KMS-11 (cell line): ENCODE measurements at regions not wholly inside any gene's neighbourhood (a gene's known extent, or its start where the extent isn't known, plus 50 kb on each side); places are given as distances from the start of the nearest gene placed in this dataset.
A peak's percentile ranks its signal among the peaks of the same experiment; 100 is the strongest.
"Not testable (repeated sequence)": the region's sequence is repeated elsewhere in the genome, so short reads cannot be mapped to it uniquely, and the experiment has no call there.

Experiments
- H2AFZ ChIP-seq: fragments of 200-600 bp; sonication (generic); 2 replicates; pipeline ENCODE4 v1.6.1; 2016; ENCODE audit warnings: antibody characterized with exemption, mixed run types, low read depth
- H3K27ac ChIP-seq: fragments of 200-600 bp; sonication (generic); 2 replicates; pipeline ENCODE4 v1.6.1; 2016; ENCODE audit warnings: mild to moderate bottlenecking, mixed run types
- H3K27me3 ChIP-seq: fragments of 200-600 bp; sonication (generic); 2 replicates; pipeline ENCODE4 v1.6.1; 2017; ENCODE audit warnings: mild to moderate bottlenecking, low read depth, mixed run types, moderate library complexity; ENCODE audit not compliant: insufficient read depth
- H3K36me3 ChIP-seq: fragments of 200-600 bp; sonication (generic); 2 replicates; pipeline ENCODE4 v1.6.1; 2017; ENCODE audit warnings: mild to moderate bottlenecking, mixed run types; ENCODE audit not compliant: insufficient read depth
- H3K4me1 ChIP-seq: fragments of 200-600 bp; sonication (generic); 2 replicates; pipeline ENCODE4 v1.6.1; 2016; ENCODE audit warnings: mild to moderate bottlenecking, low read depth, mixed run types; ENCODE audit not compliant: poor library complexity, severe bottlenecking
- H3K4me2 ChIP-seq: fragments of 200-600 bp; sonication (generic); 2 replicates; pipeline ENCODE4 v1.7.0; 2016; ENCODE audit warnings: mild to moderate bottlenecking, mixed run types
- H3K4me3 ChIP-seq: fragments of 200-600 bp; sonication (generic); IDR thresholded peaks from 2 replicates; pipeline ENCODE4 v1.6.1; 2017; ENCODE audit warnings: low read depth, low read length, mixed read lengths; ENCODE audit not compliant: insufficient read depth
- H3K79me2 ChIP-seq: fragments of 200-600 bp; sonication (generic); 2 replicates; pipeline ENCODE4 v1.6.1; 2016; ENCODE audit warnings: low read depth, mixed run types; ENCODE audit not compliant: insufficient read depth
- H3K9ac ChIP-seq: fragments of 200-600 bp; sonication (generic); 2 replicates; pipeline ENCODE4 v1.6.1; 2016; ENCODE audit warnings: mild to moderate bottlenecking, mixed run types
- H4K20me1 ChIP-seq: fragments of 200-600 bp; sonication (generic); 2 replicates; pipeline ENCODE4 v1.6.1; 2016; ENCODE audit warnings: mild to moderate bottlenecking, mixed run types; ENCODE audit not compliant: insufficient read depth
- CTCF ChIP-seq: fragments of 200-600 bp; sonication (generic); conservative IDR thresholded peaks from 2 replicates; pipeline ENCODE4 v1.6.1; 2017; ENCODE audit warnings: low read depth, mild to moderate bottlenecking, antibody characterized with exemption, low read length, moderate library complexity, mixed read lengths

GRCh38 chr5:56666901-56667300 lies 148.4 kb upstream of the MAP3K1 start:
- H3K36me3 ChIP-seq, result no peaks in the 10 kb centered on the region
- no peak overlapping the region for H3K4me3 ChIP-seq
- H3K9ac ChIP-seq, result no peak overlapping the region
- peaks cover 65% of the 10 kb centered on the region for H3K4me1 ChIP-seq
- no peak for TF ChIP-seq CTCF
- no peak overlapping the region for H2AFZ ChIP-seq
- no peak overlapping the region for H3K27ac ChIP-seq
- H3K27me3 ChIP-seq, result no peaks in the 10 kb centered on the region
- no peak overlapping the region for H3K4me2 ChIP-seq
- H4K20me1 ChIP-seq, result no peaks in the 10 kb centered on the region
- H3K79me2 ChIP-seq, result no peaks in the 10 kb centered on the region

- H3K9ac ChIP-seq, H3K4me3 ChIP-seq, H3K79me2 ChIP-seq, H4K20me1 ChIP-seq, H3K36me3 ChIP-seq, H3K27ac ChIP-seq, H2AFZ ChIP-seq, H3K27me3 ChIP-seq: not testable (repeated sequence)
- peaks cover 52% of the 10 kb centered on the region for H3K4me1 ChIP-seq
- H3K4me2 ChIP-seq, result peak overlapping the region; percentile 33; the same call in 1 of the 2 replicates
Observed at GRCh38 chr5:56665117-56665516, 150.2 kb upstream of the MAP3K1 start.

- no peaks in the 10 kb centered on the region for H3K36me3 ChIP-seq
- no peaks in the 10 kb centered on the region for H3K27me3 ChIP-seq
- TF ChIP-seq CTCF, result no peak
- no peak overlapping the region for H3K4me3 ChIP-seq
- no peak overlapping the region for H3K27ac ChIP-seq
- no peak overlapping the region for H2AFZ ChIP-seq
- H3K4me1 ChIP-seq, result peaks cover 54% of the 10 kb centered on the region
- H3K4me2 ChIP-seq, result no peak overlapping the region
- H3K79me2 ChIP-seq, result no peaks in the 10 kb centered on the region
- no peaks in the 10 kb centered on the region for H4K20me1 ChIP-seq
- H3K9ac ChIP-seq, result no peak overlapping the region
Observed at GRCh38 chr5:56664025-56664424, 151.3 kb upstream of the MAP3K1 start.

GRCh38 chr5:56663523-56663922 lies 151.8 kb upstream of the MAP3K1 start:
- no peak overlapping the region for H3K27ac ChIP-seq

GRCh38 chr5:56662893-56663292 lies 152.5 kb upstream of the MAP3K1 start:
- H3K4me3 ChIP-seq, result no peak overlapping the region
- peaks cover 54% of the 10 kb centered on the region for H3K4me1 ChIP-seq
- H3K4me2 ChIP-seq, result no peak overlapping the region
- H3K9ac ChIP-seq, result no peak overlapping the region
- no peaks in the 10 kb centered on the region for H3K79me2 ChIP-seq
- no peaks in the 10 kb centered on the region for H3K27me3 ChIP-seq
- no peak overlapping the region for H2AFZ ChIP-seq
- no peak for TF ChIP-seq CTCF
- H4K20me1 ChIP-seq, result no peaks in the 10 kb centered on the region
- H3K36me3 ChIP-seq, result no peaks in the 10 kb centered on the region
- H3K27ac ChIP-seq, result no peak overlapping the region

More at GRCh38 chr5:56663523-56663922, 151.8 kb upstream of the MAP3K1 start:
- Histone ChIP-seq H3K4me3 (no peak overlapping the region), H4K20me1 (no peaks in the 10 kb centered on the region), H3K4me1 (peaks cover 54% of the 10 kb centered on the region), H3K36me3 (no peaks in the 10 kb centered on the region), H3K4me2 (no peak overlapping the region), H2AFZ (no peak overlapping the region), H3K9ac (no peak overlapping the region), H3K27me3 (no peaks in the 10 kb centered on the region), H3K79me2 (no peaks in the 10 kb centered on the region)
- no peak for TF ChIP-seq CTCF
